ENCODE measurements at regions not wholly inside any gene's neighbourhood (a gene's known extent, or its start where the extent isn't known, plus 50 kb on each side); places are given as distances from the start of the nearest gene placed in this dataset.

DNA sequence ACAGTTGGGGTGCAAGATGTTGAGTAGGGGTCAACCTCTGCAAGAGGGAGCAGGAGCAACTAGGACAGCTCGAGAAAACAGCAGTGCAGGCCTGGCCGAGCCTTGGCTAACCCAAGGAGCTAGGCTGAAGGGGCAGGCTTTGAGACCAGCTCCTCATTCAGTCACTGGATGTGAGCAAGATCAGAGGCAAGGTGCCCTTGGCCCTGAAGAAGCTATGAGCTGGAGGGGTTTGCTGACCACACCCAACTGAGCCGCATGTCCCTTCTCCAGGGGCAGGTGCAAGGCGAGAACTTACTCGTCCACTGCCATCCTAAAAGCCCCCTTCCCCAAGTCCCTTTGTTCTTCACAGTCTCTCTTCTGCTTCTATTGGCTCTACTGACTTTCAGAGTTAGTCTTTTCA, 126.1 kb upstream of the UBL3 start:
- no peaks in the 10 kb centered on the region for H3K27me3 Mint-ChIP-seq
- ATAC-seq (ENCODE audit: low read depth in 2 of 2) = no peak
- Histone ChIP-seq H3K36me3 (ENCODE audit: control insufficient read depth, insufficient read depth, low read length) (no peaks in the 10 kb centered on the region), H3K9me3 (ENCODE audit: control insufficient read depth in 2 of 2, low read length in 2 of 2) (no peaks in the 10 kb centered on the region), H3K4me1 (ENCODE audit: control insufficient read depth, insufficient read depth, low read length, poor library complexity, severe bottlenecking) (peaks cover 8% of the 10 kb centered on the region), H3K4me3 (ENCODE audit: low read depth, low read length) (no peak overlapping the region), H3K27me3 (ENCODE audit: control insufficient read depth, insufficient read depth, low read length) (no peaks in the 10 kb centered on the region), H3K27ac (ENCODE audit: insufficient read depth, low read length, poor library complexity, severe bottlenecking) (no peak overlapping the region)
- no peak overlapping the region for H3K4me3 Mint-ChIP-seq
- no peak overlapping the region for H3K27ac Mint-ChIP-seq
- H3K36me3 Mint-ChIP-seq = no peaks in the 10 kb centered on the region
- H3K4me1 Mint-ChIP-seq = peaks cover 12 to 28% (median 17%) of the 10 kb centered on the region in 4 donors
- DNase-seq = no peak
- H3K9me3 Mint-ChIP-seq = peaks cover 0 to 2% (median 0%) of the 10 kb centered on the region in 7 donors

DNA sequence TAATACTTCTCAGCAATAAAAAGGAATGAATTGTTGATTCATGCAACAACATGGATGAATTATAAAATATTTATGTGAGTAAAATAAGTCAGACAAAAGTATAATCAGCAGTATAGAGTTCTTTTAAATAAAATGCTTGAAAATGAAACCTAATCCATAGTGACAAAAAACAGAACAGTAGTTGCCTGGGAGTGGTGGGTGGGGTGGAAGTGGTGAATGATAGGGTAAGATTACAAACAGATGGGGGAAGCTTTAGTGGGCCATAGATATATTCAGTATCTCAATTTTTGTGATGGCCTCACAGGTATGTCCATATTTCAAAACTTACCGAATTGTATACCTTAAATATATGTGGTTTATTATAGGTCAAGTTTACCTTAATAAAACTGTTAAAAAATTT, 124.9 kb upstream of the UBL3 start:
- H3K27me3 Mint-ChIP-seq = no peaks in the 10 kb centered on the region
- no peak for ATAC-seq (ENCODE audit: low read depth in 2 of 2)
- no peaks in the 10 kb centered on the region for H3K36me3 ChIP-seq (ENCODE audit: control insufficient read depth, insufficient read depth, low read length)

DNA sequence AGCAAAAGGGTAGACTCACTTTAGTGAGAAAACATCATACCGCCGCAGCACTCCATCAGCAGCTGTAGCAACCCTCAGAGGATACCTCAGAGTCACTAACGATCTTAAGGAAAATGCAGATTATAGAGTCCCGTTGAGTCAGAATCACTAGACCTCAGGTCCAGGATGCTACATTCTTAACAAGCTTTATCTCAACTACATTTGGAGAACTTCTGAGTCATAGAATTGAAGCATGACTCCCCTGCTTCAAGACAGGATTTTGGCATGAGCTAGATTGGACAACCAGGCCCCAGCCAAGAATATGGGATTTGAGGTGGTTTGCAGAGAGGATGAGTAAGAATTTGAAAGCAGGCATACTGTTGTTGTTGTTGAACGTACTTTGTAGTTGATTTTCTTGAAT, 118.9 kb upstream of the UBL3 start:
- peaks cover 0 to 6% (median 0%) of the 10 kb centered on the region in 7 donors for H3K9me3 Mint-ChIP-seq
- no peak for ATAC-seq (ENCODE audit: low read depth in 2 of 2)

More for the DNA sequence above, 124.9 kb upstream of the UBL3 start:
- H3K27me3 ChIP-seq (ENCODE audit: control insufficient read depth, insufficient read depth, low read length) = no peaks in the 10 kb centered on the region
- DNase-seq = peak in 1 of 3 donors; percentile 75
- Mint-ChIP-seq H3K4me3 (peak overlapping the region in 1 of 4 donors; percentile 36), H3K27ac (peak overlapping the region in 1 of 3 donors; percentile 60), H3K4me1 (peaks cover 12 to 28% (median 22%) of the 10 kb centered on the region in 4 donors), H3K36me3 (no peaks in the 10 kb centered on the region), H3K9me3 (peaks cover 0 to 2% (median 0%) of the 10 kb centered on the region in 7 donors)
- H3K27ac ChIP-seq (ENCODE audit: insufficient read depth, low read length, poor library complexity, severe bottlenecking) = no peak overlapping the region
- peak overlapping the region; percentile 21 for H3K4me3 ChIP-seq (ENCODE audit: low read depth, low read length)
- peaks cover 8% of the 10 kb centered on the region for H3K4me1 ChIP-seq (ENCODE audit: control insufficient read depth, insufficient read depth, low read length, poor library complexity, severe bottlenecking)
- H3K9me3 ChIP-seq (ENCODE audit: control insufficient read depth in 2 of 2, low read length in 2 of 2) = no peaks in the 10 kb centered on the region

DNA sequence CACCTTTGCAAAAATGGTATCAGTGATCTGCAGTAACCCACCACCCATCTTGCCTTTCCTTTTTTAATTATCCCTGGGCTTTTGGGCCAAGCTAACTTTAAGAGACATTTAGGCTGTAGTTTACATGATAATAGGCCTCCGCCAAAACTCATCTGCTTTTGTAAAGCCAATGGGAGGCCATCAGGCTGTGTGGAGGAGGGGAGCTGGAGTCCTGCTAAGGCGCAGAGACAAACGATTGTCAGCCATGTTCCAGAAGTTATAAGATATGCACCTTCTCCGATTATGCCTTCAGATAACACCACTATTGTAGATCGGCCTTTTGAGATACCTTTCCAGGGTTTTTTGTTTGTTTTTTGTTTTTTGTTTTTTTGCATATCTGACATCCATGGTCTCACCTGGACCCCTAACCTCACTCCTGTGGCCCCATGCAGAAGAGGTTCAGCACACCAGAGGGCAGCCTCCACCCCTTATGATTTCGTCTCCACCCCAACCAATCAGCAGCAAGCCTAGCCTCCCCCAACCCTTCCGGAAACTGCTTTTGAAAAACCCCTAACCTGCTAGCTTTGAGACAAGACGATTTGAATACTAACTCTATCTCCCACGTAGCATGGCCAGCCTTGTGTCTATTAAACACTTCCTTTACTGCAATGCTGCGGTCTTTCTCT, 113.9 kb upstream of the UBL3 start:
- no peak overlapping the region for H3K4me3 ChIP-seq (ENCODE audit: low read depth, low read length)
- peaks cover 4% of the 10 kb centered on the region for H3K36me3 Mint-ChIP-seq
- H3K4me1 Mint-ChIP-seq = peaks cover 0 to 26% (median 16%) of the 10 kb centered on the region in 4 donors
- peaks cover 0 to 2% of the 10 kb centered on the region in 2 experiments for H3K9me3 ChIP-seq (ENCODE audit: control insufficient read depth in 2 of 2, low read length in 2 of 2)
- peak overlapping the region in 1 of 4 donors; percentile 36 for H3K4me3 Mint-ChIP-seq
- peaks cover 7% of the 10 kb centered on the region for H3K4me1 ChIP-seq (ENCODE audit: control insufficient read depth, insufficient read depth, low read length, poor library complexity, severe bottlenecking)
- peak overlapping the region; percentile 2 to 15 (median 13) for H3K27ac Mint-ChIP-seq
- no peak for DNase-seq
- no peak overlapping the region for H3K27ac ChIP-seq (ENCODE audit: insufficient read depth, low read length, poor library complexity, severe bottlenecking)
- no peaks in the 10 kb centered on the region for H3K27me3 Mint-ChIP-seq
- no peak for ATAC-seq (ENCODE audit: low read depth in 2 of 2)
- peaks cover 0 to 6% (median 0%) of the 10 kb centered on the region in 7 donors for H3K9me3 Mint-ChIP-seq
- H3K36me3 ChIP-seq (ENCODE audit: control insufficient read depth, insufficient read depth, low read length) = no peaks in the 10 kb centered on the region
- no peaks in the 10 kb centered on the region for H3K27me3 ChIP-seq (ENCODE audit: control insufficient read depth, insufficient read depth, low read length)

More for the DNA sequence above, 118.9 kb upstream of the UBL3 start:
- H3K36me3 ChIP-seq (ENCODE audit: control insufficient read depth, insufficient read depth, low read length) = no peaks in the 10 kb centered on the region
- no peaks in the 10 kb centered on the region for H3K27me3 Mint-ChIP-seq
- H3K4me1 ChIP-seq (ENCODE audit: control insufficient read depth, insufficient read depth, low read length, poor library complexity, severe bottlenecking) = no peaks in the 10 kb centered on the region
- H3K27me3 ChIP-seq (ENCODE audit: control insufficient read depth, insufficient read depth, low read length) = no peaks in the 10 kb centered on the region
- H3K27ac ChIP-seq (ENCODE audit: insufficient read depth, low read length, poor library complexity, severe bottlenecking) = no peak overlapping the region
- peaks cover 0 to 2% of the 10 kb centered on the region in 2 experiments for H3K9me3 ChIP-seq (ENCODE audit: control insufficient read depth in 2 of 2, low read length in 2 of 2)
- peaks cover 4% of the 10 kb centered on the region for H3K36me3 Mint-ChIP-seq
- DNase-seq = no peak
- no peak overlapping the region for H3K27ac Mint-ChIP-seq
- no peak overlapping the region for H3K4me3 Mint-ChIP-seq
- peaks cover 5 to 13% (median 8%) of the 10 kb centered on the region in 4 donors for H3K4me1 Mint-ChIP-seq
- no peak overlapping the region for H3K4me3 ChIP-seq (ENCODE audit: low read depth, low read length)

DNA sequence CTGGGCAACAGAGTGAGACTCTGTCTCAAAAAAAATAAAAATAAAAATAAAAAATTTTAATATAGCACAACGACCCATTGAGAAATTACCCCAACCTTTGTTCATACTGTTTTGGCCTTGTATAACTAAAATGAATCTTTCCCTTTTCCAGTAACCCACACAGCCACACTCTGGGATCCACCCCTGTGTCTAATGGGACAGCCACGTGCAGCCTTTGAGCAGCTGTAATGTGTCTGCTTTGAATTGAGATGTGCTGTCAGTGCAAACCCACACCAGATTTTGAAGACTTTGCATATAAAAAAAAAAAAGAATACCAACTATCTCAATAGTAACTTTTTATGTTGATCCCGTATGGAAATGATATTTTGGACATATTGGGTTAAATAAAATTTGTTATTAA, 112.7 kb upstream of the UBL3 start:
- peaks cover 8 to 39% (median 26%) of the 10 kb centered on the region in 4 donors for H3K4me1 Mint-ChIP-seq
- no peak overlapping the region for H3K27ac ChIP-seq (ENCODE audit: insufficient read depth, low read length, poor library complexity, severe bottlenecking)
- no peak for ATAC-seq (ENCODE audit: low read depth in 2 of 2)
- no peak overlapping the region for H3K4me3 ChIP-seq (ENCODE audit: low read depth, low read length)
- peak overlapping the region in 1 of 3 donors; percentile 13 for H3K27ac Mint-ChIP-seq
- no peaks in the 10 kb centered on the region for H3K36me3 ChIP-seq (ENCODE audit: control insufficient read depth, insufficient read depth, low read length)
- H3K4me3 Mint-ChIP-seq = no peak overlapping the region
- no peaks in the 10 kb centered on the region for H3K9me3 ChIP-seq (ENCODE audit: control insufficient read depth in 2 of 2, low read length in 2 of 2)
- H3K27me3 Mint-ChIP-seq = no peaks in the 10 kb centered on the region
- H3K36me3 Mint-ChIP-seq = peaks cover 4% of the 10 kb centered on the region
- H3K9me3 Mint-ChIP-seq = peaks cover 0 to 4% (median 0%) of the 10 kb centered on the region in 7 donors
- H3K4me1 ChIP-seq (ENCODE audit: control insufficient read depth, insufficient read depth, low read length, poor library complexity, severe bottlenecking) = peaks cover 18% of the 10 kb centered on the region
- no peaks in the 10 kb centered on the region for H3K27me3 ChIP-seq (ENCODE audit: control insufficient read depth, insufficient read depth, low read length)
- DNase-seq = no peak

DNA sequence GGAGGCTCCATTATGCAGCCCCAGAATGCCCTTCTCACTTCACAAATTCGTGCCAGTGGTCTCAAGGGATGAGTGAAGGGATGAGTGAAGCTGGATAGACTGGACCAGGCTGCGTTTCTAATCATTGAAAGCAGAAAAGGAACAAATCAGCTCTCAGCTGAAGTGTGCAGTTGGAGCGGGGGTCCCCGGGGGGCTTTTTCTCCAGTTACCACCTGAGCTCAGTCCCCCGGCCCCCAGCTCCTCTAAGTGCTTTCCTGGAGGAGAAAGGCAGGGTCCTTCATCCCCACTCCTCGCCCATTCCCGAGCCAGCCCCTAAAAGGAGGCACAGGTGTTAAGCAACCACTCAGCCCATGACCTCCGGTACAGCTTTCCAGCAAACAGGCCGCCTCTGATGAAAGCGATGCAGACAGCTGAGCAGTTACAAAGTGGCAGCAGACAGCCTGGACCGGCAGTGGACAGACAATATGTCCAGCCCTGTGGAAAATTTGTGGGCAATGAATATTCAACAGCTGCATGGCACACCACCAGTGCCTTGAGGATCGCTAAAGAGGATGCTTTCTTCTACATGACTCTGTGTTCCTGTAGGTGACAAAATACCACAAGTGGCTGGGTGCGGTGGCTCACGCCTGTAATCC, 110.7 kb upstream of the UBL3 start:
- Histone ChIP-seq H3K4me3 (ENCODE audit: low read depth, low read length) (no peak overlapping the region), H3K36me3 (ENCODE audit: control insufficient read depth, insufficient read depth, low read length) (no peaks in the 10 kb centered on the region), H3K27ac (ENCODE audit: insufficient read depth, low read length, poor library complexity, severe bottlenecking) (no peak overlapping the region), H3K4me1 (ENCODE audit: control insufficient read depth, insufficient read depth, low read length, poor library complexity, severe bottlenecking) (peaks cover 21% of the 10 kb centered on the region), H3K27me3 (ENCODE audit: control insufficient read depth, insufficient read depth, low read length) (no peaks in the 10 kb centered on the region), H3K9me3 (ENCODE audit: control insufficient read depth in 2 of 2, low read length in 2 of 2) (no peaks in the 10 kb centered on the region)
- Mint-ChIP-seq H3K36me3 (no peaks in the 10 kb centered on the region), H3K4me3 (peak overlapping the region in 2 of 4 donors; percentile 36 to 87), H3K27ac (peak overlapping the region in 2 of 3 donors; percentile 51 to 86), H3K27me3 (no peaks in the 10 kb centered on the region), H3K4me1 (peaks cover 8 to 55% (median 37%) of the 10 kb centered on the region in 4 donors), H3K9me3 (no peaks in the 10 kb centered on the region)
- ATAC-seq (ENCODE audit: low read depth in 2 of 2) (no peak), DNase-seq (no peak)

DNA sequence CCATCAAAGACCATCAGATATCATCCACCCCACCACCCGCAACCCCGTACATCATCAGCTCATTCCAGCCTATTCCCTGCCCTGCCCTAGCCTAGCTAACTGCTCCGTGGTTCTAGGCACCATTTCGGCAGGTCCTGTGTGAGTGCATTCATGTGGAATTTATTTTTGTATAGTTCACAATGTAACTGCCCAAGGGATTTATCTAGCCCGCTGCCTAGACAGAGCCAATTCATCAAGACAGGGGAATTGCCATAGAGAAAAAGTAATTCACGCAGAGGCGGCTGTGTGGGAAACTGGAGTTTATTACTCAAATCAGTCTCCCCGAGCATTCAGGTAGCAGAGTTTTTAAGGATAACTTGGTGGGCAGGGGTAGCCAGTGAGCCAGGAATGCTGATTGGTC, 109.2 kb upstream of the UBL3 start:
- Mint-ChIP-seq H3K36me3 (no peaks in the 10 kb centered on the region), H3K9me3 (no peaks in the 10 kb centered on the region), H3K4me1 (peaks cover 10 to 62% (median 44%) of the 10 kb centered on the region in 4 donors), H3K27ac (peak overlapping the region; percentile 7 to 86 (median 45)), H3K4me3 (peak overlapping the region in 2 of 4 donors; percentile 6 to 38), H3K27me3 (no peaks in the 10 kb centered on the region)
- Histone ChIP-seq H3K36me3 (ENCODE audit: control insufficient read depth, insufficient read depth, low read length) (no peaks in the 10 kb centered on the region), H3K4me1 (ENCODE audit: control insufficient read depth, insufficient read depth, low read length, poor library complexity, severe bottlenecking) (peaks cover 30% of the 10 kb centered on the region), H3K27ac (ENCODE audit: insufficient read depth, low read length, poor library complexity, severe bottlenecking) (no peak overlapping the region), H3K27me3 (ENCODE audit: control insufficient read depth, insufficient read depth, low read length) (no peaks in the 10 kb centered on the region), H3K4me3 (ENCODE audit: low read depth, low read length) (no peak overlapping the region), H3K9me3 (ENCODE audit: control insufficient read depth in 2 of 2, low read length in 2 of 2) (no peaks in the 10 kb centered on the region)
- ATAC-seq (ENCODE audit: low read depth in 2 of 2) (no peak), DNase-seq (no peak)

Data from CD4-positive, CD25-positive, alpha-beta regulatory T cell (primary cell).